SK-N-SH treated with all-trans-retinoic acid at 6 μM for 48 hours (cell line): ENCODE measurements at regions not wholly inside any gene's neighbourhood (a gene's known extent, or its start where the extent isn't known, plus 50 kb on each side); places are given as distances from the start of the nearest gene placed in this dataset.

Experiments
- ARNTL ChIP-seq: fragments of 450-650 bp; formaldehyde crosslinking; IDR thresholded peaks from 2 replicates; pipeline ENCODE4 v1.5.0; 2020; ENCODE audit warnings: low read depth, mild to moderate bottlenecking, moderate library complexity, borderline replicate concordance
- CREB5 ChIP-seq: fragments of 250-450 bp; sonication (Bioruptor Pico); IDR thresholded peaks from 2 replicates; pipeline ENCODE4 v1.5.1; 2020; ENCODE audit warnings: low read depth, mild to moderate bottlenecking, moderate library complexity
- PATZ1 ChIP-seq: fragments of 250-450 bp; sonication (Bioruptor Pico); IDR thresholded peaks from 2 replicates; pipeline ENCODE4 v1.8.0; 2020; ENCODE audit warnings: mild to moderate bottlenecking, moderate library complexity, borderline replicate concordance
- POU6F1 ChIP-seq: fragments of 250-450 bp; sonication (Bioruptor Pico); IDR thresholded peaks from 2 replicates; pipeline ENCODE4 v1.8.0; 2021; ENCODE audit warnings: low read depth, mild to moderate bottlenecking, moderate library complexity, borderline replicate concordance
- RARB ChIP-seq: fragments of 250-450 bp; sonication (Bioruptor Pico); IDR thresholded peaks from 2 replicates; pipeline ENCODE4 v1.8.0; 2021; ENCODE audit warnings: mild to moderate bottlenecking, moderate library complexity
- ZFP3 ChIP-seq: fragments of 250-450 bp; sonication (Bioruptor Pico); IDR thresholded peaks from 2 replicates; pipeline ENCODE4 v1.5.0; 2020; ENCODE audit warnings: mild to moderate bottlenecking, moderate library complexity
- ZNF8 ChIP-seq: fragments of 450-650 bp; formaldehyde crosslinking; IDR thresholded peaks from 2 replicates; pipeline ENCODE4 v1.5.0; 2020; ENCODE audit warnings: mild to moderate bottlenecking, moderate library complexity

- TF ChIP-seq PATZ1 (CRISPR knock-in tag) (no peak), ZNF8 (CRISPR knock-in tag) (no peak), POU6F1 (CRISPR knock-in tag) (no peak), RARB (CRISPR knock-in tag) (no peak), ZFP3 (no peak), CREB5 (CRISPR knock-in tag) (no peak), ARNTL (CRISPR knock-in tag) (no peak)
Observed at GRCh38 chr10:130547368-130547767, 411.2 kb downstream of the GLRX3 start.
